HG02943 (cell line): ENCODE measurements at regions not wholly inside any gene's neighbourhood (a gene's known extent, or its start where the extent isn't known, plus 50 kb on each side); places are given as distances from the start of the nearest gene placed in this dataset.

Experiments used
- ATAC-seq: cut with Tn5 transposase; IDR thresholded peaks from one replicate; pipeline ENCODE4 v1.9.1; 2021; ENCODE audit warnings: mild to moderate bottlenecking, low read depth, moderate library complexity; ENCODE audit not compliant: unreplicated experiment

- ATAC-seq, result no peak
Measured at GRCh38 chr18:70385474-70385873, 96.6 kb downstream of the SOCS6 start.

GRCh38 chr18:70384181-70384790 lies 95.4 kb downstream of the SOCS6 start:
- no peak for ATAC-seq

- ATAC-seq, result no peak
Measured at GRCh38 chr18:70382992-70383717, 94.3 kb downstream of the SOCS6 start.

DNA sequence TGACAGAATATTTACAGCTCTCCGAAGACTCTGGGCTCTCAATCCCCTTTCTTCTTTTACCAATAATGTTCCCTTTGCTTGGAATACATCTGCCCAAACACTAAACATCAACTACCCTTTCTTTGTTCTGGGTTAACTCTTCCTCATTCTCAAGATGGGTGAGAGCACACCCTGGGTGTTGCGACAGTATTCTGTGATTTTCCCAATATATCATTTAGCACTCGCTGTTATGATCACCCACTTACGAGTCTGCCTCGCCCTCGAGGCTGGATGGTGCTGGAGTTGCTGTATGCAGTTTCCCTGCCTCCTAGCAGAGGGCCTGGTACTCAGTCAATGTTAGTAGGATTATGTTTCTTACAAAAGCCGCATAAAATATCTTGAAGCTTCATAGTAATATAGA lies 93.2 kb downstream of the SOCS6 start:
- no peak for ATAC-seq

DNA sequence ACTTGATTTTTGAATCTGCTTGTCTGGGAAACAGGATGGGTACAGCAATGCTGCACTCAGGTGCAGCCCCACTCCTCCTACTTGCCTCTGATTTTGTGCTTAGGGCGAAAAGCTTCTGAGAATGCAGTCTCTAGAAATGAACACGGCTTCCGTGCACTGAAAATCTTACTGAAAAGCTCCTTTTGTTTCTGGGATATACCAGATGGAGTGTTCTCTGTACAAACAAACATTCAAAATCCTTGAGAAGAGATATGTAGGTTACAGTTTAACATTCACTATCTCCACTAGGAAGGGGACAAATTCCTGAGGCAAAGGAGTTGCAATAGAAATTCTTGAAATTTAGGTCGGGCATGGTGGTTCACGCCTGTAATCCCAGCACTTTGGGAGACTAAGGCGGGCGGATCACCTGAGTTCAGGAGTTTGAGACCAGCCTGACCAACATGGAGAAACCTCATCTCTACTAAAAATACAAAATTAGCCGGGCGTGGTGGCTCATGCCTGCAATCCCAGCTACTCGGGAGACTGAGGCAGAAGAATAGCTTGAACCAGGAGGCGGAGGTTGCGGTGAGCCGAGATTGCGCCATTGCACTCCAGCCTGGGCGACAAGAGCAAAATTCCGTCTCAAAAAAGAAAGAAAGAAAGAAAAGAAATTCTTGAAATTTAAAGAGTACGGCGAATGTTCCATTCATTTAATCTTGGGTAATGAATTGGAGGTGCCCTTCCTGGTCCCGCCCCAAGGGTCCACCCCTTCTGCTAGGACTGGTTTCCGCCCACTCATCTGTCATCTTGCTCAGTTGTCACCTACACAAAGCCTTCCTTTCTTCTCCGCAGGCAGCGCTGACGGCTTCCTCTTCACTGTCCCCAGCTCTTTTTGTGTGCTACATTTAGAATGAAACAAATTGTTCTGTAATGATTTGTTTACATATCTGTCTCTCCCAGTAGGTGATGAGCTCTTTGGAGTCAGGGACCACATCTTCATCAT lies 92.4 kb downstream of the SOCS6 start:
- no peak for ATAC-seq
